Activated CD4-positive, alpha-beta T cell treated with anti-CD3 and anti-CD28 coated beads for 4 hours (primary cell): ENCODE measurements at regions not wholly inside any gene's neighbourhood (a gene's known extent, or its start where the extent isn't known, plus 50 kb on each side); places are given as distances from the start of the nearest gene placed in this dataset.
"Not testable (repeated sequence)": the region's sequence is repeated elsewhere in the genome, so short reads cannot be mapped to it uniquely, and the experiment has no call there.

ENCODE experiments used
- DNase-seq, 2 donors: peaks; one replicate each; pipeline ENCODE4 v3.0.0-alpha.2; 2020

- DNase-seq: no peak
Observed at GRCh38 chr4:12416755-12417154, 988.1 kb upstream of the HS3ST1 start.

GRCh38 chr4:12414181-12414812 is 985.6 kb upstream of the HS3ST1 start:
- DNase-seq: no peak

- no peak for DNase-seq
Observed at GRCh38 chr4:12411072-12411471, 982.4 kb upstream of the HS3ST1 start.

- no peak for DNase-seq
Observed at GRCh38 chr4:12409507-12410190, 981.0 kb upstream of the HS3ST1 start.

GRCh38 chr4:12408364-12408763 is 979.7 kb upstream of the HS3ST1 start:
- DNase-seq: no peak

GRCh38 chr4:12403175-12403574 is 974.5 kb upstream of the HS3ST1 start:
- no peak for DNase-seq

- no peak for DNase-seq
Observed at GRCh38 chr4:12399781-12400180, 971.1 kb upstream of the HS3ST1 start.

GRCh38 chr4:12393631-12394262 is 965.1 kb upstream of the HS3ST1 start:
- DNase-seq: no peak

- DNase-seq: no peak
Observed at GRCh38 chr4:12389604-12390003, 960.9 kb upstream of the HS3ST1 start.

GRCh38 chr4:12382567-12382966 is 953.9 kb upstream of the HS3ST1 start:
- DNase-seq: no peak

GRCh38 chr4:12379191-12379590 is 950.5 kb upstream of the HS3ST1 start:
- no peak for DNase-seq

- no peak for DNase-seq
Observed at GRCh38 chr4:12375805-12376204, 947.1 kb upstream of the HS3ST1 start.

GRCh38 chr4:12365869-12366268 is 937.2 kb upstream of the HS3ST1 start:
- not testable (repeated sequence) for DNase-seq

GRCh38 chr4:12360391-12360790 is 931.7 kb upstream of the HS3ST1 start:
- no peak for DNase-seq

- DNase-seq: no peak
Observed at GRCh38 chr4:12359420-12359819, 930.7 kb upstream of the HS3ST1 start.

GRCh38 chr4:12333083-12333482 is 904.4 kb upstream of the HS3ST1 start:
- DNase-seq: not testable (repeated sequence)

GRCh38 chr4:12324965-12325364 is 896.3 kb upstream of the HS3ST1 start:
- DNase-seq: no peak

GRCh38 chr4:12319765-12320164 is 891.1 kb upstream of the HS3ST1 start:
- DNase-seq: no peak

GRCh38 chr4:12304905-12305304 is 876.2 kb upstream of the HS3ST1 start:
- no peak for DNase-seq

- DNase-seq: no peak
Observed at GRCh38 chr4:12296366-12296765, 867.7 kb upstream of the HS3ST1 start.

- DNase-seq: no peak
Observed at GRCh38 chr4:12293906-12294525, 865.3 kb upstream of the HS3ST1 start.

GRCh38 chr4:12286351-12286750 is 857.7 kb upstream of the HS3ST1 start:
- DNase-seq: no peak

- DNase-seq: no peak
Observed at GRCh38 chr4:12270546-12270945, 841.9 kb upstream of the HS3ST1 start.

- DNase-seq: no peak
Observed at GRCh38 chr4:12265554-12265953, 836.9 kb upstream of the HS3ST1 start.
